ENCODE measurements at regions not wholly inside any gene's neighbourhood (a gene's known extent, or its start where the extent isn't known, plus 50 kb on each side); places are given as distances from the start of the nearest gene placed in this dataset.

- no peak for TF ChIP-seq EZH2 (IDR thresholded peaks at IDR 0.05; ENCODE audit: borderline replicate concordance)
- TF ChIP-seq, protein P1, sequence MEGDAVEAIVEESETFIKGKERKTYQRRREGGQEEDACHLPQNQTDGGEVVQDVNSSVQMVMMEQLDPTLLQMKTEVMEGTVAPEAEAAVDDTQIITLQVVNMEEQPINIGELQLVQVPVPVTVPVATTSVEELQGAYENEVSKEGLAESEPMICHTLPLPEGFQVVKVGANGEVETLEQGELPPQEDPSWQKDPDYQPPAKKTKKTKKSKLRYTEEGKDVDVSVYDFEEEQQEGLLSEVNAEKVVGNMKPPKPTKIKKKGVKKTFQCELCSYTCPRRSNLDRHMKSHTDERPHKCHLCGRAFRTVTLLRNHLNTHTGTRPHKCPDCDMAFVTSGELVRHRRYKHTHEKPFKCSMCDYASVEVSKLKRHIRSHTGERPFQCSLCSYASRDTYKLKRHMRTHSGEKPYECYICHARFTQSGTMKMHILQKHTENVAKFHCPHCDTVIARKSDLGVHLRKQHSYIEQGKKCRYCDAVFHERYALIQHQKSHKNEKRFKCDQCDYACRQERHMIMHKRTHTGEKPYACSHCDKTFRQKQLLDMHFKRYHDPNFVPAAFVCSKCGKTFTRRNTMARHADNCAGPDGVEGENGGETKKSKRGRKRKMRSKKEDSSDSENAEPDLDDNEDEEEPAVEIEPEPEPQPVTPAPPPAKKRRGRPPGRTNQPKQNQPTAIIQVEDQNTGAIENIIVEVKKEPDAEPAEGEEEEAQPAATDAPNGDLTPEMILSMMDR (IDR thresholded peaks at IDR 0.05; ENCODE audit: poor library complexity), result no peak
Observed at GRCh38 chr18:30859036-30859435, 183.5 kb downstream of the DSC3 start.

Data from hepatocyte (in vitro differentiated cells).